GM21360 (cell line): ENCODE measurements at regions not wholly inside any gene's neighbourhood (a gene's known extent, or its start where the extent isn't known, plus 50 kb on each side); places are given as distances from the start of the nearest gene placed in this dataset.
A peak's percentile ranks its signal among the peaks of the same experiment; 100 is the strongest.

Source experiments
- ATAC-seq: cut with Tn5 transposase; IDR thresholded peaks from one replicate; pipeline ENCODE4 v1.9.1; 2021; ENCODE audit warnings: mild to moderate bottlenecking, moderate library complexity; ENCODE audit not compliant: unreplicated experiment

- ATAC-seq = no peak
These were observed 51.0 kb downstream of the CCDC54 start for GRCh38 chr3:107428051-107428858.

DNA sequence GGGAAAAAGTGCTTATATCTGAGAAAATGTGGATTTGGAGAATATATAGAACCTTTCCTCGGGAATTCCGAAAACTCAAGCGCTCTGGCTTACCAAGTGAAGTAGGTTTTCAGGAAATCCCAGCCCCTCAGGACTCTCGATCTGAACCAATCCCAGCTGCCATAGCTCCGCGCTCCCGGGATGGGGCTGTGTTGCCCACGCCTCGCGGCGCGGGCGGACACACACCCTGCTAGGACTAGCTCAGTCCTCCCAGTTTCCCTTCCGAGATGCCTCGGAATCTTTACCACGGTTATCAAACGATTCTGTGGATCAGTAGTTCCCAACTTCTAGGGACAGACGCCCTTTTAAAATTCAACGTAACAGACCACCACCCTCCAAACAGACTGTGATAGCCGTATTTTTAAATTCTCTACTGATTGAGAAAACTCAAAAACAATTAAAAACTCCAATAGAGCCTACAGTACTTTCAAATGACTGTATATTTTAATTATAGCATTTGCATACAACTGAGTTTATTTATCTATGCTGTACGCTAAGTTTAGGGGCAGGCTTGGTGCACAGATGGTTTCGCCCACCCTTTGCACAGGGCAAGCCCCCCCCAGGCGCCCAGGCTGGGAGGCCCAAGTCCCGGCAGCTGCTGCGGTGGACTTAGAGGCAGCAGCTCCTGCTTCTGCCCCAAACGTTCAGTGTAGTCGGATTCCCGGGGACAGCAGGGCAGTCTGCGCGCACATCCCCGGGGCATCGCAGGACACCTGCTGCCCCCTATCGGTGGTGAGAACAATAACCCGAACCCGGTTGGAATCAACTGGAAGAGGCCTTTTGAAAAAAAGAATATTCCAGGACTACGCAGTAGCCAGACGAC, 52.3 kb downstream of the CCDC54 start:
- peak; percentile 45 for ATAC-seq

DNA sequence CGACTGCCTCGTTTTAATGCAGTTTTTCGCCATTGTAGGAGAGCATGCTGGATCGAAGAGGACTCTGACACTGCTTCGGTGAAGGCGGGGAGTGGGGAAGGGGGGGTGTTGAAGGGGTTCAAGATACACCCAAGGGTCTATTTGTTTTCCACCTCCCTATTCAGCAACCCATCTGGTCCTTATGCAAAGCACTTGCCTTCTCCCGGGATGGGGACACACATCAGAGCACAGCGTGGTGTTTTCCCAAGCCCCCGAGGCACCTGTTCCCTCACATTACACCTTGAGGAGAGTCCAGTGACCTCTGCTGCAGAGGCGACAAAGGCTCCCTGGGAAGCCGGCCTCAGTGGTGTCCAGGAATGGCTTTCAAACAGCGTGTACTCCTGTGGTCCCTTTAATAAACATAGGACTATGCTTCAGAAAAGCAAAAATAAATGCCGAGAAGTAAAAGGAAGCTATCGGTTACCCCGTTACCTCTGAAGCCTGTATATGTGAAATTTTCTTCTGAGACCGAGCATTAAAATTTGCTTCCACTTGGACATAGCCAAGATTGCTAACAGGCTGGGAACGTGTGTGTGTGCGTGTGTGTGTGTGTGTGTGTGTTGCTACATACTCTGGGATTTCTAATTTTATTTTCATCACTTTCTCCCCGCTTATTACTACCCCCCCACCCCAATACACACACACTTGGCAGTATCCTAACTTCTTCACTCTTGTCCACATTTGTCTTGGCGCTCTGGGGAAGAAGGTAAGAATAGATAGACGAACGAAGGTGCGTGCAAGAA, 53.2 kb downstream of the CCDC54 start:
- ATAC-seq = no peak

DNA sequence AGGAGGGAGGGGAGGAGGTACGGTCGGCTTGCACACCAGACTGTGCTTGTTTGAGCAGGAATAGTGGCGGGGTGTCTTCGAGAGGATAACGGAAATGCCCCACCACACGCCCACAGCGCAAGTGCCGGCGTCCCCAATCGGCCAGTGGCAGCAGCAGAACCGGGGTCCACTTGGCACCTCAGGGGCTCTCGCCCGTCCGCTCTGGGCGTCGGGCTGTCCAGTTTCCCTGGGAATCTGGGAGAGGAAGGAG, 53.7 kb downstream of the CCDC54 start:
- ATAC-seq = peak; percentile 18

- ATAC-seq = peak; percentile 62
These were observed 54.2 kb downstream of the CCDC54 start for GRCh38 chr3:107431246-107432012.

GRCh38 chr3:107432013-107432515, 54.8 kb downstream of the CCDC54 start:
- no peak for ATAC-seq

GRCh38 chr3:107432646-107433045, 55.4 kb downstream of the CCDC54 start:
- ATAC-seq = no peak

- no peak for ATAC-seq
These were observed 58.8 kb downstream of the CCDC54 start for GRCh38 chr3:107436029-107436428.

DNA sequence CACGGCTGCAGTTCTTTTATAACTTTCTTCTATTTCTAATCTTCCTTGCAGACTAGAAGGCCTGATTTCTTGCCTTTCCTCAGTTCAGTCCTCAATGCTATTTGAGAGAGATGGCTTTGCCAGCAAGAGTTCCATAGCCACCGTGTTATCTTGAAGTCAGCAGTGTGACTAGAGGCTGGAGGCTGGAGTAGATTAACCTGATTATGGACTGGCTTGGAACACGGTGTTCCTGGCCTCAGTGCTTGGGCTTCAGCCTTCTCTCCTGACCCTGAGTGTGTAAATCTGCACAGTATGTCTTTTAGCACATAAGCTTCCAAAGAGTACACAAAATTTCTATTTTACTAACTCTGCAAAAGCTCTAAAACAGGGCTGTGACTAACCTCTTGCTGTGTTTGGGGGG, 61.4 kb downstream of the CCDC54 start:
- no peak for ATAC-seq

DNA sequence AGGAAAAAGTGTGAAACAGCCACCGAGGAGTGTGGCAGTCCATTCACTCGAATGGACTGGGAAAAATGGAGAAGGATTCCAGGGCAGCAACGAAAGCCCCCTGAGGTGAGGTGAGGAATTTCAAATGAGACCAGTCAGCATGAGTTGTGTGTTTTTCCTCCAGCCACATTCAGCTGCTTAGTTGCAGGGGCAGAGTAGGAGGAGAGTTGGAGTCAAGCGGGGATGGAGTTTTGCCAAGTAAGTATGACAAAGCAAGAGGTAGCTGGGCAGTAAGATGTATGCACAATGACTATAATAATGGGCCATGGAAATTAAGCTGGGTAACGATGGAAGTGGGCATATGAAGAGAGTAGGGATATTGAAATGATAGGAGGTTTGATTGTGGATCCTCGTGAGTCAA, 64.4 kb downstream of the CCDC54 start:
- no peak for ATAC-seq

DNA sequence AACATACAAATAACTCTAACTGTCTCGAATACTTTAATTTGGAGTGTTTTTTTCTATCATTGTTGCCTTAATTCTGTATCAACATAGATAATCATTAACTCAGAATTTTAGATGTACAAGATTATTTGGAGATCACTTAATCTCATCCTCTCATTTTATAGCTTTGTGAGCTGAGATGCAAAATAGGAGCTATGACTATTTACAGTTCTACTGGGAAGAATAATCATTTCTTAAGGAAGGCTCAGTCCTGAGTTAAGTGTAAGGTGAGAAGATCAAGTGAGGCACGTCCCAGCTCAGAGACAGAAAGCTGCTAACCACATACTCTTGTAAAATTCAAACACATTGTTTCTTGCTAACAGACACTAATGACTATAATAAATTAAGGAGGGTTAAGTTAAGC, 66.2 kb downstream of the CCDC54 start:
- ATAC-seq = no peak

DNA sequence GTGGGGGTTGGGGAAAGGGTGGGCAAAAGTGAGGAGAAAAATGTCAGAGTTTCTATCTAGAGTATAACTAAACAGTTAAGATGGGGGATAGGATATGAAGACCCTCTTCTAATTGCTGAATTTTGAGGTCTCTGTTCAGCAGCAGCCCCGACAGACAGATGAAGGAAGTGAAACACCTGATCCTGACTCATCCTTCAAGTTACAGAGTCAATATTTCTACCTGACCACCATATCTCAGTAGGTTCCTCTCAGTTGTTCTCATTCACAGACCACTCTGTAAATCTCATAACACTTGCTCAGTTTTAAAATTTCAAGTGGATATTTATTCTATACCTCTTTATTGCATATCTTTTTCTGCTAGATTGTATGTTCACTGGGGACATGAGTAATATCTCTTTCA, 69.5 kb downstream of the CCDC54 start:
- peak; percentile 68 for ATAC-seq

DNA sequence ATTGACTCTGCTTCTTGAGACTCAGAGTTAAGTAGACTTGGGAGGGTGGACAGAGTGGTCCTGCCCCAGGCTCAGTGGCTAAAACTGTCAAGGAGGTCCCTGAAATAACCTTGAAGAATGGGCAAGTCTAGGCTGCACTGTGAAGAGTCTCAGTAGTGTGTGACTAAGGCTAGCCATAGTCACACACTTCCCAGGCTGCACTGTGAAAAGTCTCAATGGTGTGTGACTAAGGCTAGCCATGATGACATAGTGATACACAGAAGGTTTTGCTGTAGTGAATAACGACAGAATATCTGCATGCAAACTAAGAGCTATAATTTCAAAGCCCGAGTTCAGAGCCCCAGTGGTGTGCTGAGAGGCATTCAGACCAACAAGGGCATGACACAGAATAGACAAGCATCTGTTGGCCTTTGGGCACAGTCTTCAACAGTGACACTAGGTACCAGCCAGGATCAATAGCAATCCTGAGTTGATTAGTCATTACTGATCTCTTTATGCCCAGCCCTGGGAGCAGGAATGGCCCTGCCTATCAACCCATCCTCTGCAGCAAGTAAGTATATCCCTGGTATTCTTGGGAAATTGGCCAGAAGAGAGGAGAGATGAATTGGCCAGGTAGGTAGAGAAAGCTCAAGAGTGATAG, 72.4 kb upstream of the BBX start:
- no peak for ATAC-seq

GRCh38 chr3:107452436-107452835, 70.3 kb upstream of the BBX start:
- no peak for ATAC-seq

DNA sequence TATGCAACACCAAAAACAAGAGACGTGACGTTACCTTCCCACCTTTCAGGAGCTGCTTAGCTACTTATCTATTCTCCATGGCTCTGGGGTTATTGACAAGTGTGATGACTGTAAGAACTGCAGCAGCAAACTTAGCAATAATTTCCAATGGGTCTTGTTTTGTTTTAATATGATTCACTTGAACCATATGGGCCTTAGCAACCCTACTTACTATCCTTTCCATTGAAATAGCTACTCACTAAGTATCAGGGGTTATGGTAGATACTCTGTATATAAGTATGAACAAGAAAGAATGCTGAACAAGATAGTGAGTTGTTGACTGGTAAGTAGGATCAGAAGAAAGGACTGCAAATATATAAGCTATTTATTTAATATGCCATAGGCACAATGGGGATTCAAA, 69.3 kb upstream of the BBX start:
- ATAC-seq = no peak

DNA sequence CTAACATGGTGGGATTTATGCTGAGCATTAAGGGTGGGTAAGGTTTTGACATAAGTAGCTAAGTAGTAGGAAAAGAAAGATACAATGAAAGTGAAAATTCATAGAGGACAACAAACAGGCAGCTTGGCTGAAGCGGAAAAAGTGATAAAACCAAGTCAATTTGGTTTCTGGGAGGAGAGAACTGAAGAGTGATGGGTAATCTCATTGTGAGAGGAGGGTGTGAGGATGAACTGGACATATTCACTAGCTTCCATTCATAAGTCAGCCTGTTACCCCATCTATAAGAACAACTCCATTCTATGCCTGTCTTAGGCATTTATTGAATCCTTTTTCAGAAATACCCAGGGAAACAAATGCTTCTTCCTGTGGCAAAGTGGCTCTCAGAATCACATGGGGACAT, 67.1 kb upstream of the BBX start:
- ATAC-seq = no peak

DNA sequence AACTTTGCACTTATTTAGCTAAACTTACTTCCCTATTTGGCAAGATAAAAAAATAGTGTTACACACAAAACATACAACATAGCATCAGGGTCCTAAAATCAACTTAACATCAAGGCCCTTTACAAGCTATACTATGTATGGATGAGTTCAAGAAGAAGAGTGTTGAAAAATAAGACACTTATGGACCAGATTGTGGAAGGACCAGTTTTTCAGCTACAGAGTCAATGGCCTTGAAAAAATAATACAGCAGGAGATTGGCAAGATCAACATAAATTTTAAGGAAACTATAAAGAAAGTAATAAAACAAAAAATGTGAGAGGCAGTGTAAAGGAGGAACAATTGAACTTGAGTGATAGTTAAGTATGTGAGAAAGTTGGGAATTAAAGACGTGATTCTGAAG, 66.3 kb upstream of the BBX start:
- no peak for ATAC-seq

- no peak for ATAC-seq
These were observed 63.9 kb upstream of the BBX start for GRCh38 chr3:107458871-107459270.

GRCh38 chr3:107461721-107462120, 61.0 kb upstream of the BBX start:
- no peak for ATAC-seq

DNA sequence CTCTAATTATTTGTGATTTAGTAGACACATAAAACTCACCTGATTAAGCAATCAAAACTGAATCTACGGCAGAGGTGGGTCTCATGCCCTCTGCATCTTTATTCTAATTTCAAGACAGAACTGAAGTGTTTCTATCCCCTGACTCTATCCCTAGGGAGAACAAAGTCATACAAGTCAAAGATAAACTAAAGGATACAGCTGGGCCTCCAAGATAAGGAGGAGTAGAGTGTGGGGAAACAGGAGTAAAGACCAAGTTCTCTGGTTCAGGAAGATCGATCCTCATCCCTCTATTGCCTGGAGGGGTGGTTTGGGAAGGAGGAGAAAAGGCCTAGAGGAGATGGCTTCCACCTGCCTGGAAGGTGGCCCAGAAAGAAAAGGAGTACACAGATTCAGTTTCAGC, 58.7 kb upstream of the BBX start:
- no peak for ATAC-seq
